ENCODE measurements at regions not wholly inside any gene's neighbourhood (a gene's known extent, or its start where the extent isn't known, plus 50 kb on each side); places are given as distances from the start of the nearest gene placed in this dataset.

GRCh38 chr2:129319422-129319717 lies 660.1 kb upstream of the RAB6C start:
- TF ChIP-seq CTCF (IDR thresholded peaks at IDR 0.05) (no peak), POLR2A (IDR thresholded peaks at IDR 0.05) (no peak)

Measured in prostate gland (tissue), 2 donors.